WTC11 (cell line): ENCODE measurements at regions not wholly inside any gene's neighbourhood (a gene's known extent, or its start where the extent isn't known, plus 50 kb on each side); places are given as distances from the start of the nearest gene placed in this dataset.
A peak's percentile ranks its signal among the peaks of the same experiment; 100 is the strongest.

Experiments used
- ATAC-seq: fragments of 200-7000 bp; cut with Tn5 transposase; 2 replicates; pipeline ENCODE4 v1.10.0; 2021; ENCODE audit warnings: mild to moderate bottlenecking, moderate library complexity
- CTCF ChIA-PET: fragments of 300-600 bp; sonication (Branson Sonifier 250); formaldehyde crosslinking; loops from one replicate; lab custom pipeline; 2021; ENCODE audit warnings: antibody characterized with exemption; lab: Charles Lee
- POLR2A ChIA-PET: fragments of 350-600 bp; sonication (Branson Sonifier 250); formaldehyde crosslinking; loops from one replicate; lab custom pipeline; 2021; ENCODE audit warnings: antibody characterized with exemption; lab: Charles Lee
- DNase-seq: peaks from one replicate; pipeline ENCODE4 v3.0.0; 2021; ENCODE audit warnings: low spot score
- H3K27ac Mint-ChIP-seq: 2 replicates; pipeline ENCODE4 v1.8.0; 2021; ENCODE audit warnings: mixed read lengths
- H3K27me3 Mint-ChIP-seq: 2 replicates; pipeline ENCODE4 v1.8.0; 2021; ENCODE audit warnings: low read depth, mild to moderate bottlenecking, moderate library complexity, mixed read lengths
- H3K36me3 Mint-ChIP-seq: 2 replicates; pipeline ENCODE4 v1.8.0; 2021; ENCODE audit warnings: mixed read lengths
- H3K4me1 Mint-ChIP-seq: 2 replicates; pipeline ENCODE4 v1.8.0; 2022; ENCODE audit warnings: mixed read lengths
- H3K4me3 Mint-ChIP-seq: 2 replicates; pipeline ENCODE4 v1.8.0; 2021; ENCODE audit warnings: mild to moderate bottlenecking, moderate library complexity, mixed read lengths
- H3K9me3 Mint-ChIP-seq: 2 replicates; pipeline ENCODE4 v1.8.0; 2021; ENCODE audit warnings: mixed read lengths
- CTCF ChIP-seq: fragments of 200-600 bp; IDR thresholded peaks from 2 replicates; pipeline ENCODE4 v1.8.0; 2022; ENCODE audit warnings: antibody characterized with exemption
- ELF4 ChIP-seq: sonication (generic); formaldehyde crosslinking; IDR thresholded peaks from 2 replicates; pipeline ENCODE4 v1.8.1; 2022; ENCODE audit warnings: low read depth, mild to moderate bottlenecking, moderate library complexity, missing genetic modification reagents
- FOXP4 ChIP-seq: sonication (generic); formaldehyde crosslinking; IDR thresholded peaks from 2 replicates; pipeline ENCODE4 v1.8.0; 2022; ENCODE audit warnings: mild to moderate bottlenecking, missing genetic modification reagents
- KAT7 ChIP-seq: sonication (generic); formaldehyde crosslinking; IDR thresholded peaks from 2 replicates; pipeline ENCODE4 v1.8.1; 2023; ENCODE audit warnings: missing genetic modification reagents, mild to moderate bottlenecking, borderline replicate concordance
- MXD4 ChIP-seq: fragments of 250-450 bp; sonication (Bioruptor Pico); IDR thresholded peaks from 2 replicates; pipeline ENCODE4 v1.8.0; 2021; ENCODE audit warnings: mild to moderate bottlenecking, moderate library complexity, borderline replicate concordance
- PREB ChIP-seq: sonication (generic); formaldehyde crosslinking; IDR thresholded peaks from 2 replicates; pipeline ENCODE4 v1.8.1; 2022; ENCODE audit warnings: mild to moderate bottlenecking, missing genetic modification reagents, moderate library complexity, borderline replicate concordance
- SOX15 ChIP-seq: fragments of 250-450 bp; sonication (Bioruptor Pico); IDR thresholded peaks from 2 replicates; pipeline ENCODE4 v1.9.0; 2021; ENCODE audit warnings: mild to moderate bottlenecking
- TEAD1 ChIP-seq: sonication (generic); formaldehyde crosslinking; IDR thresholded peaks from 2 replicates; pipeline ENCODE4 v1.8.0; 2022; ENCODE audit warnings: mild to moderate bottlenecking, missing genetic modification reagents
- USF1 ChIP-seq: sonication (generic); formaldehyde crosslinking; IDR thresholded peaks from 2 replicates; pipeline ENCODE4 v1.8.0; 2022; ENCODE audit warnings: mild to moderate bottlenecking, missing genetic modification reagents
- ZNF232 ChIP-seq: sonication (generic); formaldehyde crosslinking; IDR thresholded peaks from 2 replicates; pipeline ENCODE4 v1.8.0; 2022; ENCODE audit warnings: mild to moderate bottlenecking, missing genetic modification reagents
- ZNF317 ChIP-seq: sonication (generic); formaldehyde crosslinking; IDR thresholded peaks from 2 replicates; pipeline ENCODE4 v1.8.1; 2023; ENCODE audit warnings: low read depth, mild to moderate bottlenecking, moderate library complexity, missing genetic modification reagents, borderline replicate concordance
- ZNF532 ChIP-seq: fragments of 250-450 bp; sonication (Bioruptor Pico); IDR thresholded peaks from 2 replicates; pipeline ENCODE4 v1.9.0; 2021; ENCODE audit warnings: mild to moderate bottlenecking, borderline replicate concordance
- ZNF671 ChIP-seq: fragments of 250-450 bp; sonication (Bioruptor Pico); IDR thresholded peaks from 2 replicates; pipeline ENCODE4 v1.8.0; 2021; ENCODE audit warnings: mild to moderate bottlenecking

- no peak for TF ChIP-seq PREB (CRISPR knock-in tag)
- no peak for TF ChIP-seq ELF4 (CRISPR knock-in tag)
- no peak for TF ChIP-seq KAT7
- TF ChIP-seq FOXP4 = no peak
- no peak for TF ChIP-seq USF1 (CRISPR knock-in tag)
- TF ChIP-seq ZNF317 (CRISPR knock-in tag) = no peak
- TF ChIP-seq ZNF532 = no peak
- no peak for TF ChIP-seq ZNF671 (CRISPR knock-in tag)
- TF ChIP-seq MXD4 (CRISPR knock-in tag) = no peak
- no peak for TF ChIP-seq TEAD1 (CRISPR knock-in tag)
- TF ChIP-seq ZNF232 (CRISPR knock-in tag) = no peak
These were observed 197.7 kb downstream of the CD47 start (continued) for GRCh38 chr3:107892955-107893624.

- DNase-seq = no peak
- 0 out of 2 replicates have a peak, but pooled peaks have one; percentile 15 for TF ChIP-seq CTCF
- no peak for TF ChIP-seq SOX15 (CRISPR knock-in tag)
- H3K9me3 Mint-ChIP-seq = peaks cover 13% of the 10 kb centered on the region
- H3K36me3 Mint-ChIP-seq = peaks cover 11% of the 10 kb centered on the region
- H3K4me3 Mint-ChIP-seq = no peak overlapping the region
- ChIA-PET CTCF (interaction anchor here (0.7 to 1.5 kb wide), 16 partner anchors 10 to 649 kb away, joined by 3 to 7 read pairs (median 4); no protein-coding TSS in a partner anchor), POLR2A (interaction anchor here (0.7 kb wide), 1 partner anchor 18 kb away, joined by 3 read pairs; no protein-coding TSS in a partner anchor)
- H3K27ac Mint-ChIP-seq = no peak overlapping the region
- H3K27me3 Mint-ChIP-seq = no peaks in the 10 kb centered on the region
- peaks cover 16% of the 10 kb centered on the region for H3K4me1 Mint-ChIP-seq
- peak; percentile 36; the same call in 1 of the 2 replicates for ATAC-seq
These were observed 205.9 kb downstream of the CD47 start for GRCh38 chr3:107884719-107885460.
